IPS-NIHi7 (cell line): ENCODE measurements at regions not wholly inside any gene's neighbourhood (a gene's known extent, or its start where the extent isn't known, plus 50 kb on each side); places are given as distances from the start of the nearest gene placed in this dataset.
"Not testable (repeated sequence)": the region's sequence is repeated elsewhere in the genome, so short reads cannot be mapped to it uniquely, and the experiment has no call there.

Source experiments
- DNase-seq: peaks from one replicate; pipeline ENCODE4 v3.0.0; 2012; ENCODE audit warnings: mixed read lengths; ENCODE audit errors: extremely low spot score

DNA sequence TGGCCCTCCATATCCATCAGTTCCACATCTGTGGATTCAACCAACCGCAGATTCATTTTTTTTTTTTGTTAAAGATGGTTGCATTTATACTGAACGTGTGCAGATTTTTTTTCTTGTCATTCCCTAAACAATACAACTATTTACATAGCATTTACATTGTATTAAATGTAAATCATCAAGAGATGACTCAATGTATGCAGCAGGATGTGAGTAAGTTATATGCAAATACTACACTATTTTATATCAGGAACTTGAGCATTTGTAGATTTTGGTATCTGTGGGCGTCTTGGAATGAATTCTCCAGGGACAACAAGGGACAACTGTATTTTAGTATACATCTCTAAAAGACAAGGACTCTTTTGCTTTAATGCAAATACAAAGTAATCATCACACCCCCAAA is 299.2 kb upstream of the ZNF608 start:
- no peak for DNase-seq

DNA sequence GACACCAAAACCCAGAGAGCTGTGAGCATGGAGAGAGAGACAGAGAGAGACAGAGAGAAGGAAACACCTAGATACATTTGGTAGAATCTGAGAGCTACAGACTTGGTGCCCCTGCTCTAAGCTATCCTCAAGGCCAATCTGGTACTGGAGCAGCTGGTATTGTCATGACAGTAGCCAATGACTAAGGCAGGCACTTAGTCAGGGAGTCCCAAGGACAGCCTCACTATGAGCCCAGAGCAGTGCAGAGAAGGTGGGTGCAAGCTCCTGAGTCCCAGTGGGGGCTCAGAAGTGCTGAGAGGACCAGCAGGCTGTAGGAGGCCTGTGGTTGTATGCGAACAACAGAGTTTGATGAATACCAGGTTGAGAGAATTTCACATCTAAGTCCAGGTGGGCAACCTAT is 300.4 kb upstream of the ZNF608 start:
- DNase-seq: no peak

DNA sequence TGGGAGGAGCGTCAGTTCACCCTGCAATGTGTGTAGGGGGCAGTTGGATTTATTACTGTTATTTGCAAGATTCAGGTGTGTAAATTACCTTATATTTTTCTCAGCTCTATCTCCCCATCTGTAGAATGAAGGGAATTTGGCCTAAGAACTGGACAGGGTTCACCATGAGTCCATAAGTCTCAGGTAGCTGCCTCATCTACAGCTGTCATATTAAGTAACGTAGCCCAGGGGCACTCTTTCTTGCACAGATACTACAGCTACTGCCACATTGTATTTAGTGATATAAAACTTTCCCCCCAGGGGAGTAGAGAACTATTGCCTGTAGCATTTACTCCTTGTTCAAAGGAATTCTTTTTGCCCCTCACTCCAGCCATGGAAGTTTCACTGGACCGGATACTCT is 301.4 kb upstream of the ZNF608 start:
- no peak for DNase-seq

DNA sequence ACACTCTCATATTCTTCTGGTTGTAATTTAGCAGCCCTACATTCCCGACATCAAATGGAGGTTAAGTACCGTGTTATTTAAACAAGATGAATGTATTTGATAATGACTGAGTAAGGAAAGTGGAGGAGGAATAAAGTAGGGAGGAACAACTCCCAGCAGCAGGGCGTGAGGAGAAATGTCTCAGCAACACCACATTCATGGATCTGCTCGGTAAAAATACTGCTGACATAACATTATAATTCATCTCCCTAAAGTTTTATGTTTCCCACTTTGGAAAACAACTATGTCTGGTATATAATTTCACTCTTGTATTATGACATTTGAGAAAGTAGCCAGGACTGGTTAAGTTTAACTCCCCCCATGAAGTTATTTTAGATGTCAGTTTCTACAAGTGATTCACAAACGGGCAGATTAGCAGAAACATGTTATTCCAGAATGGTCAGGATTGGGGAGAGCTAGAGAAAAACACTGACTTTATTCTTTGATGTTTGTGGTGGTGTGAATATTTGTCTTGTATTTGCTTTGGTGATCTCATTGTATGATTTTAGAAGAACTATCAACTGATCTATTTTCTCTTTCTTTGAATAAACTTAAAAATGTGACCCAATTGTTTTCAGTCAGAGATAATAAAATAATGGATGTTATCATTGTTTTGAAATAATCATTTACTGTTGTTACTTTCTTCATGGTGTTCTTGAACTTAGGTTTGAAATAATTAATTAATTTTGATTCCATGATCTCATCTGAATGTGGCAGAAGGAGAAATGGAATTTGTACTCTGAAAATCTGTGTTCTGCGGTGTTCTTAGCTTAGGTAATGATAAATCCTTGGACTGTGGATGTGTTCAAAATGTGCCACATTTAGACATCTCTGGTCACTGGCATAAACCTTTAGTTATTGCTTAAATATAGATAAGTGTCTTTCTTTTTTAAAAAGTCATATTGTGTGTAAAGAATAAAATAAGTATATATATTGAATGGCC is 303.6 kb upstream of the ZNF608 start:
- no peak for DNase-seq

DNA sequence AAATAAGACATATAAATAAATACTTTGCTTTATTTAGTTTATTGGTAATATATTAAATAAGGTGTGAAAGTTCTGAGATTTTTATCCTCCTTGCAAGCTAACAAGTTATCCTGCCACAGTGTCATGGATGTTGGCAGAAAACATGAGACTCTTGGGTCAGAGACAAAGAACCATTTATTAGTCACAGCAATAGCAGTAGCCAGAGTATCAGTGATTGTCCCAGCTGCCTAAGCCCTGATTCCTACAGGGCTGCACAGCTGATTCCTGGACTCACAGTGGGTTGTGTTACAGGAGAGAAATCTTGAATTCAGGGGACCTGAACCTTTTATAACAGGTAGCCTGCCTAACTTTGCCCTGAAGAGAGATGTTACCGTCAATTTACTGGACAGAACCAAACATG is 304.5 kb upstream of the ZNF608 start:
- DNase-seq: no peak

DNA sequence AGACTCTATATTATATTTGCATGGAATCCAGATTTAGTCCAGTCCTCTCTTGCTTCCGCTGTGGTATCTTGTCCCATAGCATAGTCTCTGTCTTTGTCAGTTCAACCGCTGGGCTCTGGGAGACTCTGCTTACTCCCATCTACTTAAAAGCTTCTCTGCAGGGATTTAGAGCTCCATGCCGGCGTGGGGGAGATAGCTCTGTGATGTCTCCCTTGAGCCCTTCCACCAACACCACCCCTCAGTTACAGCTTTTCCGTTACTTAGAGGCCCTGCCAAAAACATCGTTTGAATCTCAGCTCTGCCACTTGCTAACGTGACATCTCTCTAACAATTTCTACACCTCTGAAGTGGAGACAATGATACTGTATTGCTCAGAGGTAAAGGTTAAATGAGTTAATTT is 306.1 kb upstream of the ZNF608 start:
- no peak for DNase-seq

DNA sequence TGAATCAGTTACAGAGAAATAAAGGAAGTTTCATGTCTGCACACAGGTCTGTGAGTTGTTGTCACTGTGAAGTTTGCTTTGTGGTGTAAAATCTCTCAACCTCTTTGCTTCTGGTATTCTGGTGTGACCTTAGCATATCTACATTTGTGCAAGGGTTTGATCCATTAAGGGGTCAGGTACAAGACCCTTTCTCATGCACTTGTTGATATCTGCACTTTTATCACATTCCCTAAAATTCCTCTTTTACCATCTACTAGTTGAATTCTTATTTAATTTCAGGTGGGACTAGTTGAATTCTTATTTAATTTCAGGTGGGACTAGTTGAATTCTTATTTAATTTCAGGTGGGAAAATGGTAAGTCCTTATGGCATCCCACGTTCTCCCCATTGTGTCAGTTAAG is 306.7 kb upstream of the ZNF608 start:
- DNase-seq: no peak

DNA sequence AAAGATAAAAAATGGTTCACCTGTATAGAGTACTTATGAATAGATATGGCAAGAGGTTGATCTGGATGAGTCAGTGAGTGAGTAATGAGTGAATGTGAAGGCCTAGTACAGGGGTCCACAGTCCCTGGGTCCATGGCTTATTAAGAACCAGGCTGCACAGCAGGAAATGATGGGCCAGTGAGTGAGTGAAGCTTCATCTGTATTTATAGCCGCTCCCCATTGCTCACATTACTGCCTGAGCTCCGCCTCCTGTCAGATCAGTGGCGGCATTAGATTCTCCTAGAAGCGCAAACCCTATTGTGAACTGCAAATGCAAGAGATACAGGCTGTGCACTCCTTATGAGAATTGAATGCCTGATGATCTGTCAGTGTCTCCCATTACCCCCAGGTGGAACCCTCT is 307.7 kb upstream of the ZNF608 start:
- DNase-seq: no peak

DNA sequence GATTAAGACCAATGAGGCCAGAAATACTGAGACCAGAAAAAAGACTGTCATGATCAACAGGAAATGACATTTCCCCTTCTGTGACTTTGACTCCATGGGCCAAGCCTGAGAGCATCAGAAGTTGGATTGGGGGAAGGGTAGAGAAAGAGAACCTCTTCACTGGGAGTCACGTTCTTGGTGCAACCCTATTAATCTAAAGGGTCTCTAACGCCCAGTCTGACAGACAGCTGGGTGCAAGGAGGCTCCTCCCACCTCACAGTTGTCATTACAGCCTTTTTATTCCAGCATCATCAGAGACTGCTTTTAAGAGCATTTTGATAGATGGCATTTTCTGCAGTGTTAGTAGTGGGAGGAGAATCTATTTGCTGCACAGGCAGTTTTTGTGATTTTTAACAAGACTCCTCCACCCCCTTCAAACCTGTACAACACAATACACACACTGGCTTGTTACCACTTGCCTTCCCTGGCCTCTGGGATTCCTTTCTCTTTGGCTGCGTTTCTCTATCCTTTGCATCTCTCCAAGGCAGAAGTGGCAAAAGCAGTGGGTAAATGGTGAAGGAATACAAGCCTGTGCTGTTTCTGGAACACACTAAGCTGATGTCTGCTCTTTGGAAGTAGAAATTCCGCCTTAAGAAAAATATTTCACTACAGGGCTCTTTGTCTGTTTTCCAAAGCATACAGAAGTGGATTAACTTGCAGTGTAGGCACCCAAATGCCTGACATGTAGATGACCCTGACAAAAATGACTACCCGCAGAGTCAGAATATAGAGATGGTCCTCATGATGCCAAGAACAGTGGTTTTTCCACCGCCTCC is 310.4 kb upstream of the ZNF608 start:
- DNase-seq: no peak

DNA sequence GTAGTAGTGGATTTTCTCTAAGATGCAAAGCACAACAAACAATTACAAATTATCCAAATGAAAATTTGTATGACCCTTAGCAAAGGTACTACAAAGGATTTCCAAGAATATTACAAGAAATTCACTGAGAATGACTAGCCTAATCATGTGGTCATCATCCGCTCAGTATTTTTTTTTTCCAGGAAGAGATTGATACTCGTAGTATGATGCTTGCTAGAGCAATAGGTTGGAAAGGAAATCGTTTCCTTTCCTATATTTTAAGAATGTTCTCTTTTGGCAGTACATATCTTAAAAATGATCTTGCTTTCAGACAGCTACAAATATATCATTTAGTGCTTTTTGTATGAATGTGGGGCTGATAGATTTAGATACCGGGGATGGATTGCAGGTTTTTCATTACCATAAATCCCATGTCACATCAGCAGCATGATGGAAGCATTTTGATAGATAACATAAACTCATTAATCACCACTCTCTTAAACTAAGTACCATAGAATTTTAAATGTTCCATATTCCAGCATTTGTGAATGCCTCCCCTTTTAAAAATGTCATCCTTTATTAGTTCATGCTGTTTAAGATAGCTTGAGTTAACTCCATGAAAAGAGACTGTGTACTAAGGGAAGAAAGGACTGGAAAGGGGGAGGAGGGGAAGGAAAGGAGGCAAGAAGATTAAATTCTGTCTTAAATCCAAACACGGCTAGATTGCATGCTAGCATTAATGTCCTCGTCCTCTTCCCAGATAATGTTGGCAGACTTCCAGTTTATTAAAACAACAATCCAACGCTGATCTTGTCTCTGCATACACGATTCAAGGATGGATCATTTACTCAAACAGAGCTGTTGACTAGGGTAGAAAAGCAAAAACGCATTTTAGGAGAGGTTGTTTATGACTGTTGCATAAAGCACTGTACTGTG is 311.7 kb upstream of the ZNF608 start:
- DNase-seq: no peak

DNA sequence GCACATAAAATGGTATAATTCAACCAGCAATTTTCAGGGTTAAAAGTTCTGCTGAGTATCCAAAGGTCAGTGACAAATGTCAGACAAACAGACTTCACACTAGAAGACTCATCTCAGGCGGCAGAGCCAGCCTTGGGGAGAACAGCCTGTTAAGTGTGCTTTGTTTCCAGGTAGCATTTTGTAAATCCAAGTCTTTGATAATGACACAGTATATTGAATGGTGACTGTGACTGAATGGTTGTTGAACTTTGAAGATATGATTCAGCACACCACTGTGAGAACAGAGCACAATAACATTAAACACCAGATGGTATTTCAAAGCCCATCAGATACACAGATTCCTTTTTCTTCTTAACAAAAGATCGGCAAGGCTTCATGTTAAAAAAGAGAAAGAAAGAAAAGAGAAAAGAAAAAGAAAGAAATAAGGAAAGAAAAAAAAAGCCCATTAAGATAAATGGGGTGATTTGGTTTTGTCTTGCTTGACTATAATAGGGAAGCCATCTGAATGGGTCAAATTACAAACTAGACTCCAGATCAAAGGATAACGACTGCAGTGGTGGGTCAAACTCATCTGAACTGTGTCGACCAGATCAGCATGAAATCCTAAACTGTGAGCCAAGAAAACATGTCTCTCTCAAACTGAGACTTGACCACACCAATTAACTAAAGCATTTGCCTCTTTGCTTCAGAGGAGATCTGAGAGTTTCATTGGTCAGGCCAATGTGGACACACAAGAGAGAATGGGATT is 313.0 kb upstream of the ZNF608 start:
- DNase-seq: no peak

DNA sequence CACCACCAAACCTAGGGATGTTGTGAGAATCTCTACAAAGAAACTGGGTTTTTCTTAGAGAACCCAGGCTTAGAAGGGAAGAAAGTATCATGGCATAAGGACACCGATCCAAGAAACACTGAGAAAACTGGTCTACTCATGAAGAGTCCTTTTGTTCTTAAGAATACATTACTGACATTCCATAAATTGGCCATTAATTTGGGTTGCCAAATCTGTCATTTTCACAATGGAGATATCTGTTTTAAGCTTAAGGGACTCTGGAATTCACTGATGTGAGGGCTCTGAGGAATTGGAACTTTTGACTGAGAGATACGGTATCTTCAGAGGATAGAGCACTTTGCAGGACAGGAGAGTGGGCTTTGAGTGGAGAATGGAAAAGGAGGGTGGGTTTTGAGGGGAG is 315.3 kb upstream of the ZNF608 start:
- no peak for DNase-seq

DNA sequence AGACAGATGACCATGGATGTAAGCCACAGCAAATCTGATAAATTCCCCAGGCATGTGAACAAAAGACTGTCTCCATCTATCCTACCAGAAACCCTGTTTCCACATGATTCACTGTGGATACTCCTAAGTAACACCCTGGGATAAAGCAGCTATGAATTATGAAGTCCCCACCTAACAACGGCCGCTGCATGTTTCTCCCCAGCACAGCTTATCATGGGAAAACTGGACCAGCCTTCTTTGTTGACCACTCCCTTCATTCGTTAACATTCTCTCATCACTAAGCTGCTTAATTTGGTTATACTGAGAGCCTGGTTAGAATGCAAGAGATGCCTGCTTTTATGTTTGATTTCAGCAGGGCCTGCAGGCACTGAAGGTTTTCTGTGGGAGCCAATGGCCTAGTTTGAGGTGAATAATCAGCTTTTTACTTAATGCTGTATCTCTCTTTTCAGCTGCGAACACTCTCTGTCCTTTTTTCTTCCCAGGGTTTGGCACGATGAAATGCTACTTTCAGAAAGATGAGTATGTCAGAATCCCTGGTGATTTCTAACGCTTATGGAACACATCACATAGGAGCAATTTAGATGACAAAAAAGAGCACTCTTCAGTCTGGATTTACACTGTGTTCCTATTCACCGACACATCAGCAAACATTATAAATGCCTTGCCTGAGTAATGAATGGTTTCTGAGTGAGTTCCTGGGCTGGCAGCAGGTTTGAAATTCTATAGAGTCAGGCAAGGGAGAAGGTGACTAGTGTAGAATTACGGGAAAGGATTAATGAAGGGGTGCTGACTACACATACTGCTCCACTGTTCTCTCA is 318.4 kb upstream of the ZNF608 start:
- DNase-seq: no peak

DNA sequence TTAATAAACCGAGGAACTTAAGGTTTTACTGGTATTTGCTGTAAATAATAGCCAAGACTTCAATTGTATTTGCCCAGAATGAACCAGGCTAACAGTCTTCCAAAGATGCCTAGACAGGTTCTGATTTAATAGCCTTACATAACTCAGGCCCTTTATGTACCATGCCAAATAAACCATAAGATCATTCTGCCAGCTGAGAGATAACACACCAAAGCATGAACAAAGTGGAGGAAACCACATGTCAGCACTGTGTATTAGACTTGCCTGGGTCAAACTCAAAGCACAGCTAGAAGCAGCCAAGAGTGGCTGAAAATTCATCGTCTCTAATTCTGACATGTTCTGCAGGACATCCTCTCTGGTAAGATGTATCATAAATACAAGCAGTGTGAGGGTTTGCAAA is 319.3 kb upstream of the ZNF608 start:
- DNase-seq: no peak

DNA sequence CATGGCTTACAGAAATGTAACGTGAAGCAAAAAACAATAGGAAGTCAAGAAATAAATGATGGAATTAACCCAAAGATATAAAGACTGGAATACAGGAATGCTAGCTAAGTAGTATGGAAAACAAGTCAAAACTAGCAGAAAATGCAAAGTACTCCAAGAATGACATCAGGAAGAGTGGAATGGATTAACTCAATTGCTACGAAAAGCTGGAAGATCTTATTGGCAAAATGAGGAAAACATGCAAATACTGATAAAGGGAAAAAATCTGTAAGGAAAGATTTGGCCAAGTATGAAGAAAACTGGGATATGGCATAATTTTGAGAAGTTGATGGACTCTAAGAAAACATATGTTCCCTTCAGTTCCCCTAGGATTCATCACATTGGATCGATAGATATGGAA is 324.5 kb upstream of the ZNF608 start:
- no peak for DNase-seq

DNA sequence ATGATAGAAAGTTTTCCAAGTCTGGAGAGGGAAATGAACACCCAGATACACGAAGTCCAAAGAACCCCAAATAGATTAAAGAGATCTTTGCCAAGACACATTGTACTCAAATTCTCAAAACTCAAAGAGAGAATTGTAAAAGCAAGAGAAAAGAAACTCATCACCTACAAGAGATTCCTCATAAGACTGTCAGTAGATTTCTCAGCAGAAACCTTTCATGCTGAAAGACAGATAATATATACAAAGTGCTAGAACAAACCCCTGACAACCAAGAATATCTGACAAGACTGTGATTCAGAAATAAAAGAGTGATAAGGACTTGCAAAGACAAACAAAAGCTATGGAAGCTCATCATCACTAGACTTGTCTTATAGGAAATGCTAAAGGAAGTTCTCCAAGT is 326.7 kb upstream of the ZNF608 start:
- no peak for DNase-seq

DNA sequence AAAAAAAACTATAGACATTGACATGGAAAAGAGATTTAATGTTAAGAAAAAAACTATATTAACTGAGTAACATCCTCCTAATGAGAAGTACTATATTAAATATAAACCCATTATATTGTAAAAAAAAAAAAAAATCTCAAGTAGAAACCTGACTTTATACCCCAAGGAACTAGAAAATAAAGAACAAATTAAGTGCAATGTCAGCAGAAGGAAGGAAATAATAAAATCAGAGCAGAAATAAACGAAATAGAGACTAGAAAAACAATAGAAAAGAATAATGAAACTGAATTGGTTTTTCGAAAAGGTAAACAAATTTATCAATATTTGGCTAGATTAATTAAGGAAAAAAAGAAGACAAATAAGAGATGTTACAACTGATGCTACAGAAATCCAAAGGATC is 329.1 kb upstream of the ZNF608 start:
- no peak for DNase-seq

DNA sequence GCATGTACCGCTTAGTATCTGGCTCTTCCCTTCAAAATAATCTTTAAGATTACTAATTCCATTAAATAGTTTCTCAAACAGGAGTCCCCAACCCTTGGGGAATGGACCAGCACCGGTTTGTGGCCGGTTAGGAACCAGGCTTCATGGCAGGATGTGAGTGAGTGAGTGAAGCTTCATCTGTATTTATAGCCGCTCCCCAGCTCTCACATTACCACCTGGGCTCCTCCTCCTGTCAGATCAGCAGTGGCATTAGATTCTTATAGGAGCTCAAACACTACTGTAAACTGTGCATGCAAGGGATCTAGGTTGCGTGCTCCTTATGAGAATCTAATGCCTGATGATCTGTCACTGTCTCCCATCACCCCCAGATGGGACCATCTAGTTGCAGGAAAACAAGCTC is 332.6 kb upstream of the ZNF608 start:
- not testable (repeated sequence) for DNase-seq

DNA sequence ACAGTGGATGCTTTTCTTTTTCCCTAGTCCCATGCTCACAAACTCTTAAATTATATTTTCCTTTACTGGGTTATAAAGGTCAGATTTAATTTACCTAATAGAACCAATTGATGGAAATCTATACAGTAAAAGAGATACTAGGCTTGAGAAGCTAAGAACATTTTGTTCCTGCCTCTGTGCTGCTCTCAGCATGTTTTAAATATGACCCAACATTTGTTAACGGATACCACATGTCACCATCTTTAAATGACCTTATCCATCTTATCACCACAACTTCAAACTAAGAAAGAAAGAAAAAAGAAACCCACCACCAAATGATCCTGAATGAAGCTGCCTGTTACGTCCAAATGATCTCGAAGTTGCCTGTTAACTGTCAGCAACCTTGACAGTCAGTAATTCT is 334.7 kb upstream of the ZNF608 start:
- no peak for DNase-seq

DNA sequence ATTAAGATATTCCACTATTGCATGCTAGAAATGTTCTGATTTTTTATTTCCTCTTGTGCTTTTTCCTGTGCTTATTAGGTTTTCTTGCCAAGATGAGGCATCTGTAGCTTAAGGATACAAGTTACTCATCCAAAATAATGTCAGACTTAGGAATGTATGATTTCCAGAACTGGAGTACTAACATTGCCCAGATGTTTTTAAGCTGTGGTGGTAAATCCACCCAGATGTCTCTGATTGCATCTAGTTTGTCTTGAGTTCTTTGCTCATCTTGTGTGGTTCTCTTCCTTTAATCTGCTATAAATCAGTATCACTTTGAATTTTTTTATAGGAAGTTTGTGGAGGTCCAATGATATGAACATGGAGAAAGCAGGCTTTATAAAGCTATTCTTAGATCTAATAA is 337.5 kb upstream of the ZNF608 start:
- no peak for DNase-seq
